ENCODE measurements at regions not wholly inside any gene's neighbourhood (a gene's known extent, or its start where the extent isn't known, plus 50 kb on each side); places are given as distances from the start of the nearest gene placed in this dataset.

DNA sequence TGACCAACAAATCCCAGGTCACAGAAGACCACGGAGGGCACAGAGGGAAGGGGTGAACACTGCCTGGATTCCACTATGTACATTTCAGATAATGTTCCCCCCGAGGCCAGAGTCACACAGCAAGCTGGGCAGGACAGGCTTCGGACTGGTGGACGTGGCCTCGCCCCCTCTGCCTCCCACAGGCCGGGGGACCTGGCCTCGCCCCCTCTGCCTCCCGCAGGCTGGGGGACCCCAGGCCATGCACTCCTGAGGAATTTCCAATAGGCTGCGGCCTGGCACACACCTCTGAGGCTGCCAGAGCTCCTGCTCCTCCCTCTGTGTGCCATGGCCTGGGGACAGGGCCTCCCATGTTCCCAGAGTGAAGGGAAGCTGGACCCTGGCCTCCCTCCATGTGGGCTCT lies 1352.8 kb downstream of the BRD1 start:
- H3K4me3 ChIP-seq (ENCODE audit: low read depth, low read length) = no peak overlapping the region
- no peak for DNase-seq (ENCODE audit: low read depth)
- TF ChIP-seq, protein P1, sequence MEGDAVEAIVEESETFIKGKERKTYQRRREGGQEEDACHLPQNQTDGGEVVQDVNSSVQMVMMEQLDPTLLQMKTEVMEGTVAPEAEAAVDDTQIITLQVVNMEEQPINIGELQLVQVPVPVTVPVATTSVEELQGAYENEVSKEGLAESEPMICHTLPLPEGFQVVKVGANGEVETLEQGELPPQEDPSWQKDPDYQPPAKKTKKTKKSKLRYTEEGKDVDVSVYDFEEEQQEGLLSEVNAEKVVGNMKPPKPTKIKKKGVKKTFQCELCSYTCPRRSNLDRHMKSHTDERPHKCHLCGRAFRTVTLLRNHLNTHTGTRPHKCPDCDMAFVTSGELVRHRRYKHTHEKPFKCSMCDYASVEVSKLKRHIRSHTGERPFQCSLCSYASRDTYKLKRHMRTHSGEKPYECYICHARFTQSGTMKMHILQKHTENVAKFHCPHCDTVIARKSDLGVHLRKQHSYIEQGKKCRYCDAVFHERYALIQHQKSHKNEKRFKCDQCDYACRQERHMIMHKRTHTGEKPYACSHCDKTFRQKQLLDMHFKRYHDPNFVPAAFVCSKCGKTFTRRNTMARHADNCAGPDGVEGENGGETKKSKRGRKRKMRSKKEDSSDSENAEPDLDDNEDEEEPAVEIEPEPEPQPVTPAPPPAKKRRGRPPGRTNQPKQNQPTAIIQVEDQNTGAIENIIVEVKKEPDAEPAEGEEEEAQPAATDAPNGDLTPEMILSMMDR (IDR thresholded peaks at IDR 0.05; ENCODE audit: low read depth, low read length, missing control alignments) = no peak

DNA sequence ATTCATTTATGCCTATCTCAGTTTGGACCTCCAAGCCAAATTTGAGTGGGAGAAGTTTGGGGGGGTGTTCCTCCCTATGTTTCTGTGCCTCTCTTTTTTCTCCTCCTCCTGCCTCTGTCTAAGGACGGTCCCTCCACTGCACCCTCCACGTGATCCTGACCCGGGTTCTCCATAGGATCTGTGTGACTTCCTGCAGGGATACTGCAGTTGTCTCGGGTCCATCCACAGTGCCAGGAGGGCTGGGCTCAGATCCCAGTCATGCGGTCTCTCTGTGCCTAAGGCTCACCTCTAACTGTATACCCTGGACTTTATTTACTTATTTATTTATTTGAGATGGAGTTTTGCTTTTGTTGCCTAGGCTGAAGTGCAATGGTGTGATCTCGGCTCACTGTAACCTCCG lies 1354.5 kb downstream of the BRD1 start:
- TF ChIP-seq, protein P1 (IDR thresholded peaks at IDR 0.05; ENCODE audit: low read depth, low read length, missing control alignments) = no peak
- H3K4me3 ChIP-seq (ENCODE audit: low read depth, low read length) = no peak overlapping the region
- DNase-seq (ENCODE audit: low read depth) = no peak

DNA sequence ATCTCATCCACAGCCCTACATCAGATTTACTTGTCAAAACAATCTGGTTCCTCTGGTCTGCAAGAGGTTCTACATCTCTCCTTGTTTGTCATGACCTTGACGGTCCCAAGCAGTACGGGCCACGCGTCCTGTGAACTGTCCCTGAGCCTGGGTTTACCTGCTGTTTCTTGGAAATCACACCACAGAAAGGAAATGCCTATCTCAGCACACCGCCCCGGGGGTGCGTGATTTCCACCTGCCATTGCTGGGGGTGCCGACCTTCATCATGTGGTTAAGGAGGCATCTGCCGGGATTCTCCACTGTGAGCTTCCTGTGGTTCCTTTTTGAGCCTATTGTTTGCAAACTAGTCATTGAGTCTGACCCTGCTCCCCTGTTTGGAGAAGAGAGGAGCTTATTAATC lies 1363.4 kb downstream of the BRD1 start:
- no peak for DNase-seq (ENCODE audit: low read depth)
- TF ChIP-seq, protein P1 (IDR thresholded peaks at IDR 0.05; ENCODE audit: low read depth, low read length, missing control alignments) = no peak
- no peak overlapping the region for H3K4me3 ChIP-seq (ENCODE audit: low read depth, low read length)

GRCh38 chr22:48459859-48460823 lies 1367.5 kb downstream of the BRD1 start:
- no peak overlapping the region for H3K4me3 ChIP-seq (ENCODE audit: low read depth, low read length)

DNA sequence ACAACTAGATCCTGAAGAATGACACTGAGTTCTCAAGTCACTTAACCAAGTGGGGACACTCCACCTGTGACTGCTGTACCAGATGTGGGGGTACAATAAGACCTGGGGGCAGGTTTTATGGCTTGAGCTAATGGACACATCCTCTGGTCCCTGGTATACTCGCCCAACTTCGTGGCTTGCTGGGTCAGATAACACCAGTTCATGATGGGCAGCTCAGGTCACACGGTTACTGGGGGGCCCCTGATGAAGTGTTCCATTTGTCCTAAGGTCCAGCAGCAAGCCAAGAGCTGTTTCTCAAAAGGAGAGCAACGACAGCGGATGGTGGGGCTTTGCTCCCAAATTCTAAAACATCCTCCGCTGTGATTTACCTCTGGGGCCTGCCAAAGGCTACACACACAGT lies 1368.4 kb downstream of the BRD1 start:
- DNase-seq (ENCODE audit: low read depth) = no peak
- H3K4me3 ChIP-seq (ENCODE audit: low read depth, low read length) = no peak overlapping the region
- TF ChIP-seq, protein P1 (IDR thresholded peaks at IDR 0.05; ENCODE audit: low read depth, low read length, missing control alignments) = no peak

More at GRCh38 chr22:48459859-48460823, 1367.5 kb downstream of the BRD1 start:
- no peak for DNase-seq (ENCODE audit: low read depth)
- TF ChIP-seq, protein P1 (IDR thresholded peaks at IDR 0.05; ENCODE audit: low read depth, low read length, missing control alignments) = no peak

DNA sequence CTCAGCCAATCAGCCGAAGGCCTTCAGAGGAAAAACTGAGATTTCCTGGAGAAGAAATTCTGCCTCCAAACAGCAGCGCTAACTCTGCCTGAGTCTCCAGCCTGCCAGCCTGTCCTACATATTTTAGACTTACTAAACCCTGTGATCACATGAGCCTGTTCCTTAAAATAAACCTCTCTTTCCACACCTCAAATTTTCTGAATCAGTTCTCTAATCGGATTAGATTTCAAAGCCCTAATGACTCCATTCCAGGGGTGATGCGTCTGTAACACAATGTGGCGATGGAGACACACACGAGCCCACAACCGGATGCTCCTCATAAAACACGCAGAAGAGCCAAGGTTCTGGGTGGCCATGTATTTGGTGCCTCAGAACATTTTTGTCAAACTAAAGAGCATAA lies 1371.2 kb downstream of the BRD1 start:
- TF ChIP-seq, protein P1 (IDR thresholded peaks at IDR 0.05; ENCODE audit: low read depth, low read length, missing control alignments) = no peak
- DNase-seq (ENCODE audit: low read depth) = no peak
- H3K4me3 ChIP-seq (ENCODE audit: low read depth, low read length) = no peak overlapping the region
